ENCODE measurements at regions not wholly inside any gene's neighbourhood (a gene's known extent, or its start where the extent isn't known, plus 50 kb on each side); places are given as distances from the start of the nearest gene placed in this dataset.

- no peak for ATAC-seq
- TF ChIP-seq SNAI2 (CRISPR knock-in tag; IDR thresholded peaks at IDR 0.05), result no peak
- no peak for TF ChIP-seq ZNF8 (CRISPR knock-in tag; IDR thresholded peaks at IDR 0.05)
- no peak for TF ChIP-seq CSRNP3 (CRISPR knock-in tag; IDR thresholded peaks at IDR 0.05)
- no peak for TF ChIP-seq CREB5 (CRISPR knock-in tag; IDR thresholded peaks at IDR 0.05; ENCODE audit: low read depth)
- no peak for TF ChIP-seq ESRRG (CRISPR knock-in tag; IDR thresholded peaks at IDR 0.05)
- TF ChIP-seq ZNF565 (CRISPR knock-in tag; conservative IDR thresholded peaks at IDR 0.05; ENCODE audit: low read depth), result no peak
- TF ChIP-seq PATZ1 (CRISPR knock-in tag; IDR thresholded peaks at IDR 0.05; ENCODE audit: borderline replicate concordance), result no peak
- TF ChIP-seq CSDC2 (CRISPR knock-in tag; IDR thresholded peaks at IDR 0.05), result no peak
- no peak for TF ChIP-seq GLIS3 (CRISPR knock-in tag; IDR thresholded peaks at IDR 0.05)
- TF ChIP-seq POU6F1 (CRISPR knock-in tag; IDR thresholded peaks at IDR 0.05; ENCODE audit: borderline replicate concordance, low read depth), result no peak
- no peak for TF ChIP-seq ZFP3 (CRISPR knock-in tag; IDR thresholded peaks at IDR 0.05)
- no peak for TF ChIP-seq ISL1 (CRISPR knock-in tag; IDR thresholded peaks at IDR 0.05)
Measured at GRCh38 chr5:18754201-18754600, 1119.9 kb downstream of the TAF11L14 start.

GRCh38 chr5:18761801-18762200, 1127.5 kb downstream of the TAF11L14 start:
- no peak for ATAC-seq
- TF ChIP-seq PPARA (CRISPR knock-in tag; IDR thresholded peaks at IDR 0.05; ENCODE audit: borderline replicate concordance) (no peak), ZC3H10 (CRISPR knock-in tag; IDR thresholded peaks at IDR 0.05) (no peak), ISL1 (CRISPR knock-in tag; IDR thresholded peaks at IDR 0.05) (no peak), OSR1 (CRISPR knock-in tag; IDR thresholded peaks at IDR 0.05) (no peak), ZNF8 (CRISPR knock-in tag; IDR thresholded peaks at IDR 0.05) (no peak), CREB5 (CRISPR knock-in tag; IDR thresholded peaks at IDR 0.05; ENCODE audit: low read depth) (no peak), ZNF565 (CRISPR knock-in tag; conservative IDR thresholded peaks at IDR 0.05; ENCODE audit: low read depth) (no peak), TOX (CRISPR knock-in tag; IDR thresholded peaks at IDR 0.05; ENCODE audit: borderline replicate concordance) (no peak), TSHZ2 (CRISPR knock-in tag; IDR thresholded peaks at IDR 0.05) (no peak), POU6F1 (CRISPR knock-in tag; IDR thresholded peaks at IDR 0.05; ENCODE audit: borderline replicate concordance, low read depth) (no peak), RARB (CRISPR knock-in tag; IDR thresholded peaks at IDR 0.05) (no peak), CSDC2 (CRISPR knock-in tag; IDR thresholded peaks at IDR 0.05) (no peak), ZFP3 (CRISPR knock-in tag; IDR thresholded peaks at IDR 0.05) (no peak), ESRRG (CRISPR knock-in tag; IDR thresholded peaks at IDR 0.05) (no peak), BACH2 (CRISPR knock-in tag; IDR thresholded peaks at IDR 0.05; ENCODE audit: borderline replicate concordance) (no peak)
